Brain microvascular endothelial cell (primary cell): ENCODE measurements at regions not wholly inside any gene's neighbourhood (a gene's known extent, or its start where the extent isn't known, plus 50 kb on each side); places are given as distances from the start of the nearest gene placed in this dataset.

Experiments used
- DNase-seq: peaks from one replicate; pipeline ENCODE4 v3.0.0-alpha.2; 2020
- H3K27ac ChIP-seq: fragments of 250-450 bp; sonication (Bioruptor Pico); 2 replicates; pipeline ENCODE4 v1.5.1; 2020; ENCODE audit warnings: mild to moderate bottlenecking, moderate library complexity
- H3K27me3 ChIP-seq: fragments of 250-450 bp; sonication (Bioruptor Pico); replicated peaks from 2 replicates; pipeline ENCODE4 v1.5.1; 2020; ENCODE audit warnings: mild to moderate bottlenecking
- H3K36me3 ChIP-seq: fragments of 250-450 bp; sonication (Bioruptor Pico); replicated peaks from 2 replicates; pipeline ENCODE4 v1.5.1; 2020; ENCODE audit warnings: mild to moderate bottlenecking
- H3K4me3 ChIP-seq: 2 replicates; pipeline ENCODE4 v1.5.1; 2011; ENCODE audit warnings: low read depth, mild to moderate bottlenecking, control low read depth, low read length, moderate library complexity
- CTCF ChIP-seq: IDR thresholded peaks from 2 replicates; pipeline ENCODE4 v1.5.1; 2011; ENCODE audit warnings: low read depth, mild to moderate bottlenecking, moderate library complexity, low read length, control low read depth, inconsistent platforms; ENCODE audit errors: missing control alignments
- in situ Hi-C: cut with HindIII; loops from 2 replicates; pipeline ENCODE4 v1.10.0; 2017; ENCODE audit warnings: low sequenced_read_pairs, low pct_ligation_motif_present

- H3K27ac ChIP-seq, result no peak overlapping the region
- H3K4me3 ChIP-seq, result no peak overlapping the region
- no peak for TF ChIP-seq CTCF
- in situ Hi-C loops, result no loop called here
- no peaks in the 10 kb centered on the region for H3K36me3 ChIP-seq
- no peaks in the 10 kb centered on the region for H3K27me3 ChIP-seq
- DNase-seq, result no peak
Measured at GRCh38 chr7:142359694-142360279, 101.9 kb upstream of the PRSS58 start.

GRCh38 chr7:142357953-142358520, 100.2 kb upstream of the PRSS58 start:
- Histone ChIP-seq H3K27ac (no peak overlapping the region), H3K36me3 (no peaks in the 10 kb centered on the region), H3K27me3 (no peaks in the 10 kb centered on the region), H3K4me3 (no peak overlapping the region)
- in situ Hi-C loops, result no loop called here
- TF ChIP-seq CTCF, result peak; percentile 86
- DNase-seq, result peak; percentile 38

- H3K4me3 ChIP-seq, result no peak overlapping the region
- no peaks in the 10 kb centered on the region for H3K27me3 ChIP-seq
- DNase-seq, result no peak
- no peaks in the 10 kb centered on the region for H3K36me3 ChIP-seq
- H3K27ac ChIP-seq, result no peak overlapping the region
- in situ Hi-C loops, result no loop called here
- no peak for TF ChIP-seq CTCF
Measured at GRCh38 chr7:142356166-142356565, 98.3 kb upstream of the PRSS58 start.

- DNase-seq, result peak; percentile 7
- no peak for TF ChIP-seq CTCF
- in situ Hi-C loops, result no loop called here
- H3K27ac ChIP-seq, result no peak overlapping the region
- H3K27me3 ChIP-seq, result no peaks in the 10 kb centered on the region
- no peaks in the 10 kb centered on the region for H3K36me3 ChIP-seq
- H3K4me3 ChIP-seq, result no peak overlapping the region
Measured at GRCh38 chr7:142355328-142355727, 97.5 kb upstream of the PRSS58 start.

GRCh38 chr7:142353147-142354060, 95.5 kb upstream of the PRSS58 start:
- Histone ChIP-seq H3K27me3 (no peaks in the 10 kb centered on the region), H3K36me3 (no peaks in the 10 kb centered on the region), H3K4me3 (no peak overlapping the region), H3K27ac (no peak overlapping the region)
- in situ Hi-C loops, result no loop called here
- TF ChIP-seq CTCF, result no peak
- DNase-seq, result no peak
